ENCODE measurements at regions not wholly inside any gene's neighbourhood (a gene's known extent, or its start where the extent isn't known, plus 50 kb on each side); places are given as distances from the start of the nearest gene placed in this dataset.

- DNase-seq (ENCODE audit: low spot score) (no peak), ATAC-seq (no peak)
- no peak overlapping the region for H3K4me2 ChIP-seq
- no peak overlapping the region for H3K4me3 ChIP-seq
- Mint-ChIP-seq H3K36me3 (ENCODE audit: low read depth) (no peaks in the 10 kb centered on the region), H3K27me3 (ENCODE audit: insufficient read depth, low read depth, poor library complexity) (peaks cover 2% of the 10 kb centered on the region), H3K4me1 (no peaks in the 10 kb centered on the region), H3K27ac (no peak overlapping the region), H3K9me3 (no peaks in the 10 kb centered on the region), H3K4me3 (no peak overlapping the region)
- no peaks in the 10 kb centered on the region for H3K27me3 ChIP-seq (ENCODE audit: insufficient read depth)
- no peak overlapping the region for H3K27ac ChIP-seq (ENCODE audit: low read depth)
- H2AFZ ChIP-seq = no peak overlapping the region
- H3K36me3 ChIP-seq (ENCODE audit: insufficient read depth) = no peaks in the 10 kb centered on the region
- H4K20me1 ChIP-seq (replicated peaks; ENCODE audit: insufficient read depth) = no peaks in the 10 kb centered on the region
- H3K79me2 ChIP-seq (replicated peaks; ENCODE audit: insufficient read depth) = no peaks in the 10 kb centered on the region
- H3K9me2 ChIP-seq (ENCODE audit: insufficient read depth) = no peaks in the 10 kb centered on the region; the same call in 1 of the 2 replicates
- no peaks in the 10 kb centered on the region for H3K4me1 ChIP-seq (ENCODE audit: insufficient read depth)
- TF ChIP-seq, protein P1, sequence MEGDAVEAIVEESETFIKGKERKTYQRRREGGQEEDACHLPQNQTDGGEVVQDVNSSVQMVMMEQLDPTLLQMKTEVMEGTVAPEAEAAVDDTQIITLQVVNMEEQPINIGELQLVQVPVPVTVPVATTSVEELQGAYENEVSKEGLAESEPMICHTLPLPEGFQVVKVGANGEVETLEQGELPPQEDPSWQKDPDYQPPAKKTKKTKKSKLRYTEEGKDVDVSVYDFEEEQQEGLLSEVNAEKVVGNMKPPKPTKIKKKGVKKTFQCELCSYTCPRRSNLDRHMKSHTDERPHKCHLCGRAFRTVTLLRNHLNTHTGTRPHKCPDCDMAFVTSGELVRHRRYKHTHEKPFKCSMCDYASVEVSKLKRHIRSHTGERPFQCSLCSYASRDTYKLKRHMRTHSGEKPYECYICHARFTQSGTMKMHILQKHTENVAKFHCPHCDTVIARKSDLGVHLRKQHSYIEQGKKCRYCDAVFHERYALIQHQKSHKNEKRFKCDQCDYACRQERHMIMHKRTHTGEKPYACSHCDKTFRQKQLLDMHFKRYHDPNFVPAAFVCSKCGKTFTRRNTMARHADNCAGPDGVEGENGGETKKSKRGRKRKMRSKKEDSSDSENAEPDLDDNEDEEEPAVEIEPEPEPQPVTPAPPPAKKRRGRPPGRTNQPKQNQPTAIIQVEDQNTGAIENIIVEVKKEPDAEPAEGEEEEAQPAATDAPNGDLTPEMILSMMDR (conservative IDR thresholded peaks at IDR 0.05; ENCODE audit: low read depth in 2 of 2) = no peak
- no peak for TF ChIP-seq CREB1 (CRISPR knock-in tag; IDR thresholded peaks at IDR 0.05; ENCODE audit: low read depth)
- no peak for TF ChIP-seq STAT1 (IDR thresholded peaks at IDR 0.05; ENCODE audit: unreplicated experiment)
- TF ChIP-seq, protein P2, sequence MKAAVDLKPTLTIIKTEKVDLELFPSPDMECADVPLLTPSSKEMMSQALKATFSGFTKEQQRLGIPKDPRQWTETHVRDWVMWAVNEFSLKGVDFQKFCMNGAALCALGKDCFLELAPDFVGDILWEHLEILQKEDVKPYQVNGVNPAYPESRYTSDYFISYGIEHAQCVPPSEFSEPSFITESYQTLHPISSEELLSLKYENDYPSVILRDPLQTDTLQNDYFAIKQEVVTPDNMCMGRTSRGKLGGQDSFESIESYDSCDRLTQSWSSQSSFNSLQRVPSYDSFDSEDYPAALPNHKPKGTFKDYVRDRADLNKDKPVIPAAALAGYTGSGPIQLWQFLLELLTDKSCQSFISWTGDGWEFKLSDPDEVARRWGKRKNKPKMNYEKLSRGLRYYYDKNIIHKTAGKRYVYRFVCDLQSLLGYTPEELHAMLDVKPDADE (IDR thresholded peaks at IDR 0.05) = no peak
- no peak for TF ChIP-seq ZNF331 (CRISPR knock-in tag; IDR thresholded peaks at IDR 0.05; ENCODE audit: low read depth)
- no peak for TF ChIP-seq JUNB (IDR thresholded peaks at IDR 0.05; ENCODE audit: unreplicated experiment)
- no peak for TF ChIP-seq POLR2AphosphoS5 (IDR thresholded peaks at IDR 0.05; ENCODE audit: low read depth)
- TF ChIP-seq, protein P3, sequence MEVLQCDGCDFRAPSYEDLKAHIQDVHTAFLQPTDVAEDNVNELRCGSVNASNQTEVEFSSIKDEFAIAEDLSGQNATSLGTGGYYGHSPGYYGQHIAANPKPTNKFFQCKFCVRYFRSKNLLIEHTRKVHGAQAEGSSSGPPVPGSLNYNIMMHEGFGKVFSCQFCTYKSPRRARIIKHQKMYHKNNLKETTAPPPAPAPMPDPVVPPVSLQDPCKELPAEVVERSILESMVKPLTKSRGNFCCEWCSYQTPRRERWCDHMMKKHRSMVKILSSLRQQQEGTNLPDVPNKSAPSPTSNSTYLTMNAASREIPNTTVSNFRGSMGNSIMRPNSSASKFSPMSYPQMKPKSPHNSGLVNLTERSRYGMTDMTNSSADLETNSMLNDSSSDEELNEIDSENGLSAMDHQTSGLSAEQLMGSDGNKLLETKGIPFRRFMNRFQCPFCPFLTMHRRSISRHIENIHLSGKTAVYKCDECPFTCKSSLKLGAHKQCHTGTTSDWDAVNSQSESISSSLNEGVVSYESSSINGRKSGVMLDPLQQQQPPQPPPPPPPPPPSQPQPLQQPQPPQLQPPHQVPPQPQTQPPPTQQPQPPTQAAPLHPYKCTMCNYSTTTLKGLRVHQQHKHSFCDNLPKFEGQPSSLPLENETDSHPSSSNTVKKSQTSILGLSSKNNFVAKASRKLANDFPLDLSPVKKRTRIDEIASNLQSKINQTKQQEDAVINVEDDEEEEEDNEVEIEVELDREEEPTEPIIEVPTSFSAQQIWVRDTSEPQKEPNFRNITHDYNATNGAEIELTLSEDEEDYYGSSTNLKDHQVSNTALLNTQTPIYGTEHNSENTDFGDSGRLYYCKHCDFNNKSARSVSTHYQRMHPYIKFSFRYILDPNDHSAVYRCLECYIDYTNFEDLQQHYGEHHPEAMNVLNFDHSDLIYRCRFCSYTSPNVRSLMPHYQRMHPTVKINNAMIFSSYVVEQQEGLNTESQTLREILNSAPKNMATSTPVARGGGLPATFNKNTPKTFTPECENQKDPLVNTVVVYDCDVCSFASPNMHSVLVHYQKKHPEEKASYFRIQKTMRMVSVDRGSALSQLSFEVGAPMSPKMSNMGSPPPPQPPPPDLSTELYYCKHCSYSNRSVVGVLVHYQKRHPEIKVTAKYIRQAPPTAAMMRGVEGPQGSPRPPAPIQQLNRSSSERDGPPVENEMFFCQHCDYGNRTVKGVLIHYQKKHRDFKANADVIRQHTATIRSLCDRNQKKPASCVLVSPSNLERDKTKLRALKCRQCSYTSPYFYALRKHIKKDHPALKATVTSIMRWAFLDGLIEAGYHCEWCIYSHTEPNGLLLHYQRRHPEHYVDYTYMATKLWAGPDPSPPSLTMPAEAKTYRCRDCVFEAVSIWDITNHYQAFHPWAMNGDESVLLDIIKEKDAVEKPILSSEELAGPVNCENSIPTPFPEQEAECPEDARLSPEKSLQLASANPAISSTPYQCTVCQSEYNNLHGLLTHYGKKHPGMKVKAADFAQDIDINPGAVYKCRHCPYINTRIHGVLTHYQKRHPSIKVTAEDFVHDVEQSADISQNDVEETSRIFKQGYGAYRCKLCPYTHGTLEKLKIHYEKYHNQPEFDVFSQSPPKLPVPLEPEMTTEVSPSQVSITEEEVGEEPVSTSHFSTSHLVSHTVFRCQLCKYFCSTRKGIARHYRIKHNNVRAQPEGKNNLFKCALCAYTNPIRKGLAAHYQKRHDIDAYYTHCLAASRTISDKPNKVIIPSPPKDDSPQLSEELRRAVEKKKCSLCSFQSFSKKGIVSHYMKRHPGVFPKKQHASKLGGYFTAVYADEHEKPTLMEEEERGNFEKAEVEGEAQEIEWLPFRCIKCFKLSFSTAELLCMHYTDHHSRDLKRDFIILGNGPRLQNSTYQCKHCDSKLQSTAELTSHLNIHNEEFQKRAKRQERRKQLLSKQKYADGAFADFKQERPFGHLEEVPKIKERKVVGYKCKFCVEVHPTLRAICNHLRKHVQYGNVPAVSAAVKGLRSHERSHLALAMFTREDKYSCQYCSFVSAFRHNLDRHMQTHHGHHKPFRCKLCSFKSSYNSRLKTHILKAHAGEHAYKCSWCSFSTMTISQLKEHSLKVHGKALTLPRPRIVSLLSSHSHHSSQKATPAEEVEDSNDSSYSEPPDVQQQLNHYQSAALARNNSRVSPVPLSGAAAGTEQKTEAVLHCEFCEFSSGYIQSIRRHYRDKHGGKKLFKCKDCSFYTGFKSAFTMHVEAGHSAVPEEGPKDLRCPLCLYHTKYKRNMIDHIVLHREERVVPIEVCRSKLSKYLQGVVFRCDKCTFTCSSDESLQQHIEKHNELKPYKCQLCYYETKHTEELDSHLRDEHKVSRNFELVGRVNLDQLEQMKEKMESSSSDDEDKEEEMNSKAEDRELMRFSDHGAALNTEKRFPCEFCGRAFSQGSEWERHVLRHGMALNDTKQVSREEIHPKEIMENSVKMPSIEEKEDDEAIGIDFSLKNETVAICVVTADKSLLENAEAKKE (CRISPR knock-in tag; IDR thresholded peaks at IDR 0.05) = no peak
- TF ChIP-seq EZH2 (IDR thresholded peaks at IDR 0.05; ENCODE audit: low read depth, unreplicated experiment) = no peak
- TF ChIP-seq, protein P4, sequence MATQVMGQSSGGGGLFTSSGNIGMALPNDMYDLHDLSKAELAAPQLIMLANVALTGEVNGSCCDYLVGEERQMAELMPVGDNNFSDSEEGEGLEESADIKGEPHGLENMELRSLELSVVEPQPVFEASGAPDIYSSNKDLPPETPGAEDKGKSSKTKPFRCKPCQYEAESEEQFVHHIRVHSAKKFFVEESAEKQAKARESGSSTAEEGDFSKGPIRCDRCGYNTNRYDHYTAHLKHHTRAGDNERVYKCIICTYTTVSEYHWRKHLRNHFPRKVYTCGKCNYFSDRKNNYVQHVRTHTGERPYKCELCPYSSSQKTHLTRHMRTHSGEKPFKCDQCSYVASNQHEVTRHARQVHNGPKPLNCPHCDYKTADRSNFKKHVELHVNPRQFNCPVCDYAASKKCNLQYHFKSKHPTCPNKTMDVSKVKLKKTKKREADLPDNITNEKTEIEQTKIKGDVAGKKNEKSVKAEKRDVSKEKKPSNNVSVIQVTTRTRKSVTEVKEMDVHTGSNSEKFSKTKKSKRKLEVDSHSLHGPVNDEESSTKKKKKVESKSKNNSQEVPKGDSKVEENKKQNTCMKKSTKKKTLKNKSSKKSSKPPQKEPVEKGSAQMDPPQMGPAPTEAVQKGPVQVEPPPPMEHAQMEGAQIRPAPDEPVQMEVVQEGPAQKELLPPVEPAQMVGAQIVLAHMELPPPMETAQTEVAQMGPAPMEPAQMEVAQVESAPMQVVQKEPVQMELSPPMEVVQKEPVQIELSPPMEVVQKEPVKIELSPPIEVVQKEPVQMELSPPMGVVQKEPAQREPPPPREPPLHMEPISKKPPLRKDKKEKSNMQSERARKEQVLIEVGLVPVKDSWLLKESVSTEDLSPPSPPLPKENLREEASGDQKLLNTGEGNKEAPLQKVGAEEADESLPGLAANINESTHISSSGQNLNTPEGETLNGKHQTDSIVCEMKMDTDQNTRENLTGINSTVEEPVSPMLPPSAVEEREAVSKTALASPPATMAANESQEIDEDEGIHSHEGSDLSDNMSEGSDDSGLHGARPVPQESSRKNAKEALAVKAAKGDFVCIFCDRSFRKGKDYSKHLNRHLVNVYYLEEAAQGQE (IDR thresholded peaks at IDR 0.05; ENCODE audit: unreplicated experiment) = no peak
- no peak for TF ChIP-seq ZNF114 (CRISPR knock-in tag; IDR thresholded peaks at IDR 0.05)
- no peak for TF ChIP-seq NANOG (IDR thresholded peaks at IDR 0.05; ENCODE audit: borderline replicate concordance)
- TF ChIP-seq EZH2phosphoT487 (IDR thresholded peaks at IDR 0.05; ENCODE audit: unreplicated experiment) = no peak
- H3F3A ChIP-seq (replicated peaks; ENCODE audit: low read depth) = no peaks in the 10 kb centered on the region
Observed at GRCh38 chr9:34891386-34891785, 66.7 kb upstream of the PHF24 start.
